Right hindlimb (tissue), 1 donor: ENCODE measurements at regions not wholly inside any gene's neighbourhood (a gene's known extent, or its start where the extent isn't known, plus 50 kb on each side); places are given as distances from the start of the nearest gene placed in this dataset.
"Not testable (repeated sequence)": the region's sequence is repeated elsewhere in the genome, so short reads cannot be mapped to it uniquely, and the experiment has no call there.

ENCODE experiments used
- DNase-seq: peaks from one replicate; pipeline ENCODE4 v3.0.0-alpha.2; 2018

DNA sequence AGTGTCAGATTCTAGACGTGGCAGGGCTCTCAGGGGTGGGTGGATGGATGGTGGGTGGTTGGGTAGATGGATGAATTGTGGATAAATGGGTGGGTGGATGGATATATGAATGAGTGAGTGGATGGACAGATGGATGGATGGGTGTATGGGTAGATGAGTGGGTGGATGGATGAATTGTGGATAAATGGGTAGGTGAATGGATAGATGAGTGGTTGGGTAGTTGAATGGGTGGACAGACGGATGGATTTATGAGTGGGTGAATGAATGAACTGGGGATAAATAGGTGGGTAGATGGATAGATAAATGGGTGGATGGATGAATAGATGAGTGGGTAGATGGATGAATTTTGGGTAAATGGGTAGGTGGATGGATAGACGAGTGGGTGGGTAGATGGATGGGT lies 111.0 kb upstream of the ZNF469 start:
- not testable (repeated sequence) for DNase-seq

DNA sequence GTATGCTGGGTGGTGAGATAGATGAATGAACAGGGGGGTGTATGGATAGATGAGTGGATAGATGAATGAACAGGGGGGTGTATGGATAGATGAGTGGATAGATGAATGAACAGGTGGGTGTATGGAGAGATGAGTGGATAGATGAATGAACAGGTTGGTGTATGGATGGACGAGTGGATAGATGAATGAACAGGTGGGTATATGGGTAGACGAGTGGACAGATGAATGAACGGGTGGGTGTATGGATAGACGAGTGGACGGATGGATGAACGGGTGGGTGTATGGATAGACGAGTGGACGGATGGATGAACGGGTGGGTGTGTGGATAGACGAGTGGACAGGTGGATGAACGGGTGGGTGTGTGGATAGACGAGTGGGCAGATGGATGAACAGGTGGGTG lies 110.3 kb upstream of the ZNF469 start:
- not testable (repeated sequence) for DNase-seq

DNA sequence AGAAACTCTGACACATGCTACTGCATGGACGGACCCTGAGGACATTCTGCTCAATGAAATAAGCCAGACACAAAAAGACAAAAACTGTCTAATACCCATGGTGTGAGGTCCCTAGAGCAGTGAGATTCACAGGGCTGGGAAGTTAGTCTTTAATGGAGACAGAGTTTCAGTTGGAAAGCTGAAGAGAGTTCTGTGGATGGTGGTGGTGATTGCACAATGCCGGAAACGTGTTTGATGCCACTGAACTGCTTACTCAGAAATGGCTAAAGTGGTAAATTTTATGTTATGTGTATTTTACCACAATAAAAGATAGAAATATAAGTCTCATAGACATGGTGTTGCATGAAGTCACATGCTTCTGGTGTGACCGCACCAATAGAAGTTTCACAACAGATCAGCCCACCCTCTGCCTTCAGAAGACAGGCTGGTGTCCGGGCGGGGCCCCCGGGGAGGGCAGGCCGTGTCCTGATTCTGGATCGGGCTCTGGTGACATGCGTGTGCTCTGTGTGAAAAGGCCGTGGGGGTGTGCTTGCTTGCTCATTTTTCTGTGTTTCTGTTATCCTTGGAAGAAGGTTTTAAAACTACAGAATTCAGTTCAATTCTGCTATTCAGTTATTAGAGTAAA lies 108.5 kb upstream of the ZNF469 start:
- DNase-seq = not testable (repeated sequence)

DNA sequence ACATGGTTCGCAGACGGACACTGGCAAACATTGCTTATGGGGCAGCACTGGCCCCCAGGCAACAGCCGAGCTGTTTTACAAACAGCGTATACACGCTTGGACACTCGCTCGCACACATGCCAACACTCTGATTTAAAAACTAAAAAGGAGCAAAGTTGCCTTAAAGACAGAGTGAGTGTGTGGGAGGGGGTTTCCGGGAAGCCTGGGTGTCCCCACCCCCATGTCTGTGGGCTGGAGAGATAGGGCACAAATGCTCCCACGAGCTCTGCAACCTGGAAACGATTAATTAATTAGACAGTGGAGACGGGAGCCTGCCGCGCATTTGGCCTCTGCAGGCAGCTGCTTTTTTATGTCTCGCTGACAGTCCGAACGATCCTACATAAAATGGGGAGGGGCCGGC lies 107.9 kb upstream of the ZNF469 start:
- DNase-seq = no peak

DNA sequence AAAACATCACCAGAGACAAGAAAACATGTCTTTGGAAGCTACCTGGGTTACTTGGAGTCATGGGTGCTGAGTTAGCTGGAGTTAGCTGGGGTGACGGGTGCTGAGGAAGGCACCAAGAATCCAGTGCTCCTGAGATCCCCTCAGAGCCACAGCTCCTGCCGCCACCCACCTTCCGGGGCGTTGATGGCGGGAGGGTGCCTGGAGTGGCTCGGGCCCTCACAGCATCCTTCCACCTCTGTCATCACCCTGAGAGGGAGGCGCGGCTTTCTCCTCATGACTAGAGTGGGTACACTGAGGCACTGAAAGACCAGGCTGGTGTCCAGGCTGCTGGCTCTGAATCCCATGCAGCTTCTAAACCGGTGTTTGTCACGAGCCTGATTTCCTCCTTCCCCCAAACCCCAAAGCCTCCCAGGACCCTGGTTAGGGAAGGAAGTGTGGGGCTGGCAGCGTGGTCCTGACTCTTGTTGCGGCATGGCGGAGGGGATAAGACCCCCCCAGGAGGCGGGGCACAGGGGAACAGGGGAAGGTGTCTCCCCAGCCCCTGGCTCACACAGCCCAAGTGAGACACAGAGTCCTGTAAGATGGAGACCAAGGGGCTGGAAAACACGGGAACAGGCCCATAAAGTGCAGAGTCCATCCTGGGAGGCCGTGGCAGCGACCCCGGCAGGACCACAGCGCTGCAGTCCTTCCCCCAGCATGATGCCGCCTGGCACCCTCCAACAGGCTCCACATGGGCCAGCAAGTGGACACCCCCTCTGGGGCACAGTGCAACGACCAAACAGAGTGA lies 107.2 kb upstream of the ZNF469 start:
- DNase-seq = not testable (repeated sequence)

DNA sequence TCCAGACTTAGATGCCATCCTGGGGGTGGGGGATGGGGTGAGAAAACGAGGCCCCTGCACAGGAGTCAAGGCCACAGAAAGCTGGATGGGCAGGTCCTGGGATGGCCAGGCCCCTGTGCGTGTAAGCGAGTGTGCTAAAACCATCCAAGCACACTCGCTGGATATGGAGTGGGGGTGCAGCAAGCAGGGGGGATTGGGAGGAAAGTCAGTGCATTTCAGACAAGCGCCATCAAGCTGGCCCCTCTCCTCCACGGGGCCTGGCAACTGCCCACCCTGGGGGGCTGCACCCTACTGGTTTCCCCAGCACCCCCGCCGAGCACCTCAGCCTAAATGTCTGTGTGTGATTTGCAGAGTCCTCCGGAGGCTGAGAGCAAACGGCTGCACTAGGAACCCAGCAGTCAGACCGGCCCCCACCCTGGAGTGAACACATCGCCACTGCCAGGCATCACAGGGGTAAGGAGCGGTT lies 106.6 kb upstream of the ZNF469 start:
- not testable (repeated sequence) for DNase-seq

DNA sequence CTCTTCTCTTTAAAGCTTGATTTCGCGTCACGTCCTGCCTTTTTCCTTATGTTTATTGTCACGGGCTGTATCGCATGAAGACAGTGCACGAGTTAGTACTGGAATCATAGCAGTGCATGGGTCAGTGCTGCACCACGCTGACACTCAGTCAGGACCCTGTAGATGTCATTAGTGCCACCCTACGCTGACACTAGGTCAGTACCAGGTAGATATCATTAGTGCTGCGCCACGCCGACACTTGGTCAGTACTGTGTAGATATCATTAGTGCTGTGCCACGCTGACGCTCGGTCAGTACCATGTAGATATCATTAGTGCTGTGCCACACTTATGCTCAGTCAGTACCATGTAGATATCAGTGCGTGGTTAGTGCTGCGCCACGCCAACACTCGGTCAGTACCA lies 106.2 kb upstream of the ZNF469 start:
- DNase-seq = no peak

DNA sequence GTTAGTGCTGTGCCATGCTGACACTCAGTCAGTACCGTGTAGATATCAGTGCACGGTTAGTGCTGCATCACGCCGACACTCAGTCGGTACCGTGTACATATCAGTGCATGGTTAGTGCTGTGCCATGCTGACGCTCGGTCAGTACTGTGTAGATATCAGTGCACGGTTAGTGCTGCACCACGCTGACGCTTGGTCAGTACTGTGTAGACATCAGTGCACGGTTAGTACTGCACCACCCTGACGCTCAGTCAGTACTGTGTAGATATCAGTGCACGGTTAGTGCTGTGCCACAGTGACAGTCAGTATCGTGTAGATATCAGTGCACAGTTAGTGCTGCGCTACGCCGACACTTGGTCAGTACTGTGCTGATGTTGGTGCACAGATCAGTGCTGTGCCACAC lies 102.8 kb upstream of the ZNF469 start:
- no peak for DNase-seq

DNA sequence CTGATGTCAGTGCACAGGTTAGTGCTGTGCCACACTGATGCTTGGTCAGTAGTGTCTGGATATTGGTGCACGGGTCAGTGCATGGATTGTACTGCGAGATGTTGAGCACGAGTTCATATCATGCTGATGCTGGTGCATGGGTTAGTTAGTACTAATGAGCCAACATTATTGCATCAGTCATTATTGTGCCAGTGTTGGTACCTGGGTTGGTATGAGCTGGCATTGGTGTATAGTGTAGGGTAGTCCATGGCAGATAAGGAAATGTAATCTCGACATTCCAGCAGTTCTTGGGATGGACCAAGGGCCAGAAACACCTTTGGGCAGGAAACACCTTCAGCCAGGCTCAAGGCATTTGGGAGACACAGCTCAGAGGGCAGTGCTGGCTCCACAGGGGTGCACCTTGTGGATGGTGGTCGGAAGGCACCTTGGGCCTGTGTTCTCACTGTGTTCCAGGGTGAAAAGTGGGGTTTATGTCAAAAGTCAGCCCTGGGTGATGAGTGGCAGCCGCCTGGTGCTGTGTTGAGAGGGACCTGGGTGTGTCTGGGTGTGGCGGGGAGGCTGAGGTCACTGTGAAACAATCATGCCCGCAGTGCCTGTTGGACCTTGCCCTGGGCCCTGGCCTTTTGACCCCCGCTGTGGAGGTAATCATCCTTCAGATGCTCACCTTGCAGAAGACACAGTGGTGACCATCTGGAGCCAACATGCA lies 100.7 kb upstream of the ZNF469 start:
- no peak for DNase-seq

DNA sequence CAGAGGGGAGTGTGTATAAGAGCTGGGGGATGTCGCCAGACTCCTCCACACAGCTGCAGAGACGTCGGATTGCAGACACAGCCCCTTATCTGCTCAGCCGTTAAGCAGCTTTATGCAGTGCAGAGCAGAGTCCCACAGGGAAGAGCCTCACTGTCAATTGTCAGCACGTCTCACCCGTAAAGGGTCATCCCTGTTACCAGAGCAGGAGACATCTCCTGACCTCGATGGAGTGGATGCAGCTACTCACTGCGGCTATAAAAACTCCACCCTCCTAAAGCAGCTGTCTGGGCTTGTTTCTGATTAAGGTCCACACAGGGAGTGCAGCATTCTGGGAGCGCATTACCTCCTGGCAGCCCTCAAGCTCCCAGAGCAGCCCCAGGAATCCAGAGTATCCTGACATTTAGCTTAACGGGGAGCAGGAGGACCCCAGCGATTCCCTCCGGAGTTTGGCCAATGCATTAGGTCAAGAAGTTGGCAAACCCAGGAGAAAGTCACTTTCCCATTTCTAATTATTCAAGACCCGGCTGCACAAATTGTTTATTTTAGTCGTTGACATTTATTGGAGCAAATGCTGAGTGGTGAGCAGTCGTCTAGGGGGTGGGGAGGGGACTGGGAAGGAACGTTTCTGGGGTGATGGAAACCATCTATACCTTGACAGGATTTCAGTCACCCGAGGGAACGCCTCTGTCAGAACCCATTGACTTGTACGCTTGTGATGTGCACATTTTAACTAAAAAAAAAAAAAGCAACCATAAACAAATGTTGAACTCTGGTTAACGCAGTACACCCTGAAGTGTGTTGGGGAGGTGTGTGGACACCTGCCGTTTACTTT lies 100.0 kb upstream of the ZNF469 start:
- peak; percentile 53 for DNase-seq

DNA sequence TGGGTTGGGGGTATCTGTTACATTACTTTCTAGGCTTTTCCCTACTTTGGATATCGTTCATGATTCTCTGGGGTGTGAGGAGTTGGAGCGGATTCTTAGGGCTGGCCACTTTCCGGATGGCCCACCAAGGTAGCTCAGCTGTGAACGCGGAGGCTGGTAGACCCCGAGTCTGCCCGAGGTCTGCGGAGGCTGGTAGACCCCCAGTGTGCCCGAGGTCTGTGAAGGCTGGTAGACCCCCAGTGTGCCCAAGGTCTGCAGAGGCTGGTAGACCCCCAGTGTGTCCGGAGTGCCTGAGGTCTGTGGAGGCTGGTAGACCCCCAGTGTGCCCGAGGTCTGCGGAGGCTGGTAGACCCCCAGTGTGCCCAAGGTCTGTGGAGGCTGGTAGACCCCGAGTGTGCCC lies 99.2 kb upstream of the ZNF469 start:
- no peak for DNase-seq

DNA sequence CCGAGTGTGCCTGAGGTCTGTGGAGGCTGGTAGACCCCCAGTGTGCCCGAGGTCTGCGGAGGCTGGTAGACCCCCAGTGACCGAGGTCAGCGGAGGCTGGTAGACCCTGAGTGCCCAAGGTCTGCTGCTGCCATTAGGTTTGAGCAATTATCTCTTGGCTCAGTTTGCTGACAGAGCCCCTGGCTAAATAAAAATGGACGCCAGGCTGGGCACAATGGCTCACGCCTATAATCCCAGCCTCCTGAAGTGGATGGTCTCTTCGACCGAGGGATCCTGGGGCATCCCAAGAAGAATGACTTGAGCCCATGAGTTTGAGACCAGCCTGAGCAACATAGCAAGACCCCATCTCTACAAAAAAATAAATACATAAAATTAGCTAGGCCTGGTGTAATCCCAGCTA lies 98.7 kb upstream of the ZNF469 start:
- DNase-seq = no peak

DNA sequence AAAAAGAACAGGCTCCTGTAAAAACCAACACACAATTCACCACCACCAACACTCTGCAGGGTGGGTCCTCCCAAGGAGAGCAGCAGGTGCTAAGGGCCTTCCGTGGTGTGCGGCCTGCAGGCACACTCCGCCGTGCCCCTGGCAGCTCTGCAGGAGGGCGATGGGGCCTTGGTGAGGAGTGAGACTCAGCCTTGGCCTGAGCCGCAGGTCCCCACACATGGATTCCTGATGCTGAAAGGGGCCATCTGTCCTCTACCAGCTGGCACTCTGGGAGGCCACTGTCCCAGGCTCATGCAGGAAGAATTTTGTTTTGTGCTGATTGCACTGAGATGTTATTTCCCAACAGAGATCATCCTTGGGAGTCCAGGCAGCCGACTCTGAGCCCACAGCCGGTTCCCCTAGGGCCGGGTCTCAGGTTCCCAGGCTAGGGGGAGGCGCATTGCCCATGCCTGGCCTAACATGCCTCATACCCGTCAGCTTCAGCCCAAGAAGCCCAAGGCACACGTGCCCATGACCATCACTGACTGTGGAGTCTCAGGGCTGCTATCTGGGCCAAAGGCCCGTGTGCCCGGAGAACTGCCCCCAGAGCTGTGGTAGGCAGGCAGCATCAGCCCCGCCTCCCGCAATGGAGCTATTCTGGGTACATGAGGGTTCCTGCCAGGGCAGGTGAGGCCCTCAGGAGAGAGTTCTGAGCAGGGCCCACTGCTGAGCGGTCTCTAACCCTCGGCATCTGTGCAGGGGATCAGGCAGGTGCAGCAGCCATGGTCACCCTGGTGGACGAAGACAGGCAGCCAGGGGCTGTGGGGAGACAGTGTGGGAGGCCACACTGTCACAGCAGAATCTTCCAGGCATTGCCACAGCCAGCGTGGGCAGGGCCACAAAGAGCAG lies 97.9 kb upstream of the ZNF469 start:
- no peak for DNase-seq

DNA sequence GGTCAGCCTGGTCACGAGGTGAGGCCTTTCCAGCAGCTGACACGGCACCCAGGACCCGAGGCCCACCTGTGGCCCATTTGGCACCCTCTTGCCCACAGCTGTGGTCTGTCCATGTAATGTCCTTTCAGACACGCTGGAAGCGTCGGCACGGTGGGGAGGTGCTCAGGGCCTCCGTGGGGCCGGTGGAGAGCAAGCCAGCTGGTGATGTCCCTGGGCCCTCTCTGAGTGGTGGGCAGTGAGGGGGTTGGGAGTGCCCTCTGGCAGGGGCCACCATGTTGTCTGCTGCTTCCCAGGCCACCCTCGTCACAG lies 97.3 kb upstream of the ZNF469 start:
- no peak for DNase-seq

DNA sequence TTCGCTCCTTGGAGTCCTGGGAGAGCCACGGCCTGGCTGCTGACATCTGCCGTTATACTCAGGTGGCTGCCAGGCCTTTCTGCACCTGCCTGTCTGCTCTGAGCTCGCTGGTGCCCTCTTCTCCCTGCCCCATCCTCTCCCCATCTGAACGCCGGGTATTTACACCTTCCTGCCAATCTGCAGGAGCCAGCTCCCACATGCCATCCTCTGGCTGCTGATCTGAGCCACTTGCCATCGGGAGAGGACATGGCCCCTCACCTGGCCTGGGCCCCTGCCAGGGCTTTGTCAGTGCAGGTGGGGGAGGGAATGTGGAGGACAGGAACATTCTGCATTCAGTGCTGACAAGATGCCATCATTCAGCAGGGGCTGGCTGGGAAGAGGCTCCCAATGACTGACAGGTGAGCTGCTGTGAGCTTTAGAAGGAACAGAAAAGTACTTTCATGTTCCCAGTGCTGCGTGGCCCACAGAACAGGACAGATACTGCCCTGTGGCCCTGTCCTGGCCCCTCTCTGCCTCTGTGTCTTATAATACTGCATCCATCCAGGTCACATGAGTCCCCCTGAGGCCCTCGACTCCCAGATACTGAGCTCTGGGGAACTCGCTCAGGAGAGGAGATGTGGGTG lies 96.3 kb upstream of the ZNF469 start:
- DNase-seq = no peak

DNA sequence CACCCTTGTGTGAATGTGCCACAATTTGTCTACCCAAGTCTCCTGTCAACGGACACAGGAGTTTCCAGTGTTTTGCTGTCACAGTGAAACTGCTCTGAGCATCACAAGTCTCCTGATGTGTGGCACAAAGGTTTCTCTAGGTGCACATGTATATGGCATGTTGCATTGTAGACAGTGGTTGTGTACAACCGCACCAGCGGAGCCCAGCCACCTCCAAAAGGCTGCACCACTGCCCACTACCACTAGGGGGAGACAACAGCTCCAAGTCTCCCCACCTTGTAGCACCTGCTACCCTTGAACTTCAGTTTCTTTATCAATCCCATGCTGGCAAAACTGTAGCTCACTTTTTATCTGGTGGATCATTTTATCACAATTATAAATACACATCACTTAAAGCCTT lies 95.5 kb upstream of the ZNF469 start:
- no peak for DNase-seq

DNA sequence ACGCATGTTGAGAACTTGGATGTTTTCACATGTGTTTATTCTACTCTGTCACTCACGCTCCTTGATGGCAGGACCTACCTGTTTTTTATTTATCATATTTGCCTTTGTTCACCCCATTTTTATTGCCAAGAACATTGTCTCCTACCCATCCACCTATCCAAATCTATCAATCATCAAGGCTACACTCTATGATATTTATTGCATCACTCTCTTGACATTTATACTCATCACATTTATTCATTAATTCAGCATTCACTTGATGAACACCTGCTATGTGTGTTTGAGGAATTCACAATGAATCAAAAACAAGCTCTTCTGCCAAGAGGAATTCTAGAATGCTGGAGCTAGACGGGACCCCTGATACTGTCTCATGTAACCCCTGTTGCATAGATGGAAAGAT lies 94.5 kb upstream of the ZNF469 start:
- no peak for DNase-seq

DNA sequence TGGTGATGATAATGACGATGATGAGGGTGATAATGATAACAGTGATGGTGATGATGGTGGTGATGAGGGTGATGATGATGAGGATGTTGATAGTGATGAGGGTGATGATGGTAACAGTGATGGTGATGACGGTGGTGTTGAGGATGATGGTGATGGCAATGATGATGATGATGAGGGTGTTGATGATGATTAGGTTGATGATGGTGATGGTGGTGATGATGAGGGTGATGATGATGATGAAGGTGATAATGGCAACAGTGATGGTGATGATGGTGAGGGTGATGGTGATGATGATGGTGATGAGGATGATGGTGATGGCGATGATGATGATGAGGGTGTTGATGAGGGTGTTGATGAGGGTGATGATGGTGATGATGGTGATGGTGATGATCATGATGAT lies 93.8 kb upstream of the ZNF469 start:
- no peak for DNase-seq

DNA sequence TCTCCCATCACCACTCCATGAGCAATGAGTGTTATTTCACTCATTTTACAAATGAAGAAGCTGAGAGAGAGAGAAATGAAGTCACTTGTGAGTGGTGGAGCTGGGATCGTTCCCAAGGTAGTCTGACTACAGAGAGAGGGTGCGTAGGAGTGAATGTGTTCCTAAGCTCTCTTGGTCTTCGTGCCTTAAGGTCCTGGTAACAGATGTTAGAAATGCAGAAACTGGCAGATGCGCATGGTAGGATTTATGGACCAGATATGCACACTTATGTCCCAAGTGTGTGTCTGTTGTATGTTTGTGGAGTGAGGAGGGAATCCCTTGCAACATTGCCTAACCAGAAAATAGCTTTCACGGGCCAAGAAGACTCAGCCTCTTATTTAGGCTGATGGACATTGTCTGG lies 93.2 kb upstream of the ZNF469 start:
- no peak for DNase-seq

DNA sequence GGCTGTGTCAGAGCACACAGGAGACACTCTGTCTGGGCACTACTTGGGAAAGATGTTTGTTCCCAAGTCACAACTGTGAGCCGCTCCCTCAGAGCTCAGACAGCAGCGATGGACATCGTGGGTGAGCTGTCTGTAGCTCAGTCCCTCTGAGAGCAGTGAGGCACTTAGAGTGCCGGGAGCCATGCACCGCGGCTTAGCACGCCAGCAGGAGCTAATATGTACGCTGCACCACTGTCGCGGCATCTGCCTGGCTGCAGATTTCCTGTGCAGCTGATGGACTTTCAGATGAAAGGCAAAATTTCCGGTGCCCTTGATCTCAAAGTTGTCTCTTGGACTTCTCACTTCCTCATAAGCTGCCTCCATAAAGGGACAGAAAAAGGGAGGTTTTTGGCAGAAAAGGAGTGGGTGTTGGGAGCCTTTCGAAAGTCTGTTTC lies 92.8 kb upstream of the ZNF469 start:
- DNase-seq = no peak
